ENCODE measurements at regions not wholly inside any gene's neighbourhood (a gene's known extent, or its start where the extent isn't known, plus 50 kb on each side); places are given as distances from the start of the nearest gene placed in this dataset.

DNA sequence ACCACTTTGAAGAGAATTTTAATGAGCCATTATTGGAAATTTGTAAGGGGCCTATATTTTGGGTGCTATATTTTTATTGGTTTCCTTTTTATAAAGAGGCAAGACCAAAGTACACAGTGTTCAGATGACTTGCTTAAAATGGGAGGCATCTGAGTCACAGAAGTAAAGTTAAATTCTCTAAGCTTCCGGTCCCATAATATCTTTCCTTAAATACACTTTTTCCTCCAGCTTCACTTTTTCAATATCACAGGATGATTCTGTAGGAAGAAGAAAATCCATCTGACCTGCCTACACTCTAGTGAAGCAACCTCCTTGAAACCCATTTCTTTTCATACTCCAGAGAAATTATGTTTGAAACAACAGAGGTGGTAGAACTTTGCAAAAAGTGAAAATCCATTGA, 274.0 kb downstream of the PIK3R1 start:
- no peaks in the 10 kb centered on the region for H3K36me3 ChIP-seq (ENCODE audit: control insufficient read depth in 4 of 4, insufficient read depth in 4 of 4, low read length in 4 of 4)
- ATAC-seq (ENCODE audit: insufficient read depth, low FRiP score) (no peak), DNase-seq (no peak)
- no peak for TF ChIP-seq CTCF (IDR thresholded peaks at IDR 0.05; ENCODE audit: control extremely low read depth, extremely low read depth)
- H3K27ac ChIP-seq (ENCODE audit: low read depth in 1 of 2, low read length in 1 of 2): no peak overlapping the region
- H3K4me1 ChIP-seq (ENCODE audit: control insufficient read depth in 5 of 5, insufficient read depth in 5 of 5, low read length in 5 of 5): peaks cover 0 to 5% (median 0%) of the 10 kb centered on the region in 5 donors
- peaks cover 0 to 5% (median 2%) of the 10 kb centered on the region in 4 donors for H3K9me3 ChIP-seq (ENCODE audit: control insufficient read depth in 4 of 4, insufficient read depth in 3 of 4, low read length in 3 of 4)
- no peak overlapping the region for H3K4me3 ChIP-seq
- H3K9ac ChIP-seq (ENCODE audit: insufficient read depth in 1 of 2, low read length in 2 of 2): no peak overlapping the region
- 91 to 94% methylated on average over 1 of the region's 1 CpG for WGBS, 2 donors
- H3K27me3 ChIP-seq (ENCODE audit: control insufficient read depth in 3 of 3, insufficient read depth in 3 of 3, low read length in 2 of 3): no peaks in the 10 kb centered on the region

DNA sequence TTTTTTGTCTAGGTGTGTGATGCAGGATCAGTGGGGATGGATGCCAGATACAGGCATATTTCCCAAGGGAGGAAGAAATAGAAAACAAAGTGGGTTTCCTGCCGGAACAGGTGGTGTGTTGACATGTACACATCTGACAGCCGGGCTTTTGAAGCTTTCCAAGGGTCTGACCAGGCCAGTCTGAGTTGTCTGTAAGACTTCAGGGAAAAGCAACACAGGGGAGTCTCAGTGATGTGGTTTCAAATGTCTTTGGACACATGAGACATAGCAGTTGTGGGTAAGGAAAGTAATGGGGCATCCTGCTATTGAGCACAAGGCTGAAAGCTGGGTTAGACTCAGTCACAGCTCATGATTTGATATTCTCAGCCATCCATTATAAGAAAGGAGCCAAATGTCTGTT, 274.9 kb downstream of the PIK3R1 start:
- no peak for TF ChIP-seq CTCF (IDR thresholded peaks at IDR 0.05; ENCODE audit: control extremely low read depth, extremely low read depth)
- DNase-seq: peak in 1 of 3 donors; percentile 13
- WGBS, 2 donors: 65 to 74% methylated on average over 2 of the region's 2 CpGs

GRCh38 chr5:68494771-68495170, 279.2 kb downstream of the PIK3R1 start:
- Histone ChIP-seq H3K27me3 (ENCODE audit: control insufficient read depth in 3 of 3, insufficient read depth in 3 of 3, low read length in 2 of 3) (no peaks in the 10 kb centered on the region), H3K27ac (ENCODE audit: low read depth in 1 of 2, low read length in 1 of 2) (no peak overlapping the region), H3K4me1 (ENCODE audit: control insufficient read depth in 5 of 5, insufficient read depth in 5 of 5, low read length in 5 of 5) (peaks cover 0 to 5% (median 0%) of the 10 kb centered on the region in 5 donors), H3K9ac (ENCODE audit: insufficient read depth in 1 of 2, low read length in 2 of 2) (no peak overlapping the region), H3K4me3 (no peak overlapping the region), H3K36me3 (ENCODE audit: control insufficient read depth in 4 of 4, insufficient read depth in 4 of 4, low read length in 4 of 4) (no peaks in the 10 kb centered on the region), H3K9me3 (ENCODE audit: control insufficient read depth in 4 of 4, insufficient read depth in 3 of 4, low read length in 3 of 4) (peaks cover 0 to 6% (median 3%) of the 10 kb centered on the region in 4 donors)
- ATAC-seq (ENCODE audit: insufficient read depth, low FRiP score) (no peak), DNase-seq (no peak)
- WGBS, 2 donors: 97 to 100% methylated on average over 1 of the region's 1 CpG
- TF ChIP-seq CTCF (IDR thresholded peaks at IDR 0.05; ENCODE audit: control extremely low read depth, extremely low read depth): no peak

More for the DNA sequence above, 274.9 kb downstream of the PIK3R1 start:
- Histone ChIP-seq H3K9me3 (ENCODE audit: control insufficient read depth in 4 of 4, insufficient read depth in 3 of 4, low read length in 3 of 4) (peaks cover 0 to 5% (median 2%) of the 10 kb centered on the region in 4 donors), H3K27me3 (ENCODE audit: control insufficient read depth in 3 of 3, insufficient read depth in 3 of 3, low read length in 2 of 3) (no peaks in the 10 kb centered on the region), H3K4me1 (ENCODE audit: control insufficient read depth in 5 of 5, insufficient read depth in 5 of 5, low read length in 5 of 5) (peaks cover 0 to 5% (median 0%) of the 10 kb centered on the region in 5 donors), H3K36me3 (ENCODE audit: control insufficient read depth in 4 of 4, insufficient read depth in 4 of 4, low read length in 4 of 4) (no peaks in the 10 kb centered on the region), H3K9ac (ENCODE audit: insufficient read depth in 1 of 2, low read length in 2 of 2) (no peak overlapping the region), H3K4me3 (no peak overlapping the region), H3K27ac (ENCODE audit: low read depth in 1 of 2, low read length in 1 of 2) (no peak overlapping the region)
- ATAC-seq (ENCODE audit: insufficient read depth, low FRiP score): no peak

GRCh38 chr5:68499987-68500386, 284.4 kb downstream of the PIK3R1 start:
- H3K27me3 ChIP-seq (ENCODE audit: control insufficient read depth in 3 of 3, insufficient read depth in 3 of 3, low read length in 2 of 3): no peaks in the 10 kb centered on the region
- no peak overlapping the region for H3K4me3 ChIP-seq
- no peak overlapping the region for H3K27ac ChIP-seq (ENCODE audit: low read depth in 1 of 2, low read length in 1 of 2)
- H3K4me1 ChIP-seq (ENCODE audit: control insufficient read depth in 5 of 5, insufficient read depth in 5 of 5, low read length in 5 of 5): peaks cover 0 to 3% (median 0%) of the 10 kb centered on the region in 5 donors
- no peaks in the 10 kb centered on the region for H3K36me3 ChIP-seq (ENCODE audit: control insufficient read depth in 4 of 4, insufficient read depth in 4 of 4, low read length in 4 of 4)
- peaks cover 0 to 6% (median 3%) of the 10 kb centered on the region in 4 donors for H3K9me3 ChIP-seq (ENCODE audit: control insufficient read depth in 4 of 4, insufficient read depth in 3 of 4, low read length in 3 of 4)
- ATAC-seq (ENCODE audit: insufficient read depth, low FRiP score) (no peak), DNase-seq (peak in 2 of 3 donors; percentile 55 to 71)
- no peak for TF ChIP-seq CTCF (IDR thresholded peaks at IDR 0.05; ENCODE audit: control extremely low read depth, extremely low read depth)
- H3K9ac ChIP-seq (ENCODE audit: insufficient read depth in 1 of 2, low read length in 2 of 2): no peak overlapping the region
- 79 to 81% methylated on average over 4 of the region's 4 CpGs for WGBS, 2 donors

Measured in lung (tissue), 11 donors.